Peyer's patch (tissue), 4 donors: ENCODE measurements at regions not wholly inside any gene's neighbourhood (a gene's known extent, or its start where the extent isn't known, plus 50 kb on each side); places are given as distances from the start of the nearest gene placed in this dataset.

ENCODE experiments used
- DNase-seq, 3 donors: peaks; one replicate each; pipeline ENCODE4 v3.0.0-alpha.2; 2017 to 2019
- H3K27ac ChIP-seq, 4 donors: fragments of 200-600 bp; sonication (generic); one replicate each; pipeline ENCODE4 v1.5.1; 2016 to 2019
- H3K27me3 ChIP-seq, 2 donors: fragments of 200-600 bp; sonication (generic); one replicate each; pipeline ENCODE4 v1.5.1; 2019
- H3K36me3 ChIP-seq, 3 donors: fragments of 200-600 bp; sonication (generic); one replicate each; pipeline ENCODE4 v1.5.1; 2016 to 2019
- H3K4me1 ChIP-seq, 4 donors: fragments of 200-600 bp; sonication (generic); one replicate each; pipeline ENCODE4 v1.5.1; 2016 to 2019
- H3K4me3 ChIP-seq, 4 donors: fragments of 200-600 bp; sonication (generic); 1 replicate in 3 of 4; 2 replicates in 1 of 4; pipeline ENCODE4 v1.5.1; 2016 to 2019; ENCODE audit warnings: mild to moderate bottlenecking in 1 of 4
- H3K9me3 ChIP-seq, 4 donors: fragments of 200-600 bp; sonication (generic); one replicate each; pipeline ENCODE4 v1.5.1; 2016 to 2019; ENCODE audit warnings: mild to moderate bottlenecking in 1 of 4
- CTCF ChIP-seq, 6 experiments: fragments of 450-650 bp in 4 of 6; fragments of 200-600 bp in 2 of 6; sonication (generic) in 1 of 6; IDR thresholded peaks; one replicate each; pipeline ENCODE4 v1.5.1; 2017 to 2019; ENCODE audit warnings: antibody characterized with exemption in 6 of 6, mild to moderate bottlenecking in 3 of 6, moderate library complexity in 1 of 6
- POLR2A ChIP-seq, 2 donors: fragments of 450-650 bp; IDR thresholded peaks; one replicate each; pipeline ENCODE4 v1.5.1; 2017; ENCODE audit warnings: antibody characterized with exemption in 2 of 2, mild to moderate bottlenecking in 2 of 2, moderate library complexity in 2 of 2

GRCh38 chr9:7388755-7389154, 410.8 kb downstream of the DMAC1 start:
- Histone ChIP-seq H3K36me3 (no peaks in the 10 kb centered on the region), H3K27ac (no peak overlapping the region), H3K9me3 (no peaks in the 10 kb centered on the region), H3K4me1 (no peaks in the 10 kb centered on the region), H3K4me3 (no peak overlapping the region), H3K27me3 (no peaks in the 10 kb centered on the region)
- DNase-seq, result no peak
- TF ChIP-seq CTCF (IDR thresholded peaks at IDR 0.05), result no peak
- TF ChIP-seq POLR2A (IDR thresholded peaks at IDR 0.05), result no peak

- TF ChIP-seq POLR2A (IDR thresholded peaks at IDR 0.05), result no peak
- DNase-seq, result no peak
- H3K36me3 ChIP-seq, result no peaks in the 10 kb centered on the region
These were observed 411.7 kb downstream of the DMAC1 start for GRCh38 chr9:7387840-7388239.

GRCh38 chr9:7382304-7382703, 417.3 kb downstream of the DMAC1 start:
- no peak for TF ChIP-seq CTCF (IDR thresholded peaks at IDR 0.05)
- TF ChIP-seq POLR2A (IDR thresholded peaks at IDR 0.05), result no peak
- no peak overlapping the region for H3K4me3 ChIP-seq
- H3K9me3 ChIP-seq, result no peaks in the 10 kb centered on the region
- H3K4me1 ChIP-seq, result no peaks in the 10 kb centered on the region
- H3K27me3 ChIP-seq, result no peaks in the 10 kb centered on the region
- no peak for DNase-seq
- no peak overlapping the region for H3K27ac ChIP-seq
- H3K36me3 ChIP-seq, result no peaks in the 10 kb centered on the region

More at GRCh38 chr9:7387840-7388239, 411.7 kb downstream of the DMAC1 start:
- no peaks in the 10 kb centered on the region for H3K4me1 ChIP-seq
- H3K4me3 ChIP-seq, result no peak overlapping the region
- H3K27me3 ChIP-seq, result no peaks in the 10 kb centered on the region
- no peak overlapping the region for H3K27ac ChIP-seq
- H3K9me3 ChIP-seq, result no peaks in the 10 kb centered on the region

GRCh38 chr9:7377489-7377888, 422.1 kb downstream of the DMAC1 start:
- DNase-seq, result no peak
- Histone ChIP-seq H3K9me3 (no peaks in the 10 kb centered on the region), H3K4me3 (no peak overlapping the region), H3K27ac (no peak overlapping the region), H3K4me1 (no peaks in the 10 kb centered on the region), H3K27me3 (no peaks in the 10 kb centered on the region), H3K36me3 (no peaks in the 10 kb centered on the region)
- TF ChIP-seq CTCF (IDR thresholded peaks at IDR 0.05) (no peak), POLR2A (IDR thresholded peaks at IDR 0.05) (no peak)

GRCh38 chr9:7376833-7377232, 422.7 kb downstream of the DMAC1 start:
- H3K4me1 ChIP-seq, result no peaks in the 10 kb centered on the region
- H3K27ac ChIP-seq, result no peak overlapping the region
- H3K36me3 ChIP-seq, result no peaks in the 10 kb centered on the region
- no peak for DNase-seq
- no peaks in the 10 kb centered on the region for H3K27me3 ChIP-seq
- H3K9me3 ChIP-seq, result no peaks in the 10 kb centered on the region
- TF ChIP-seq CTCF (IDR thresholded peaks at IDR 0.05) (no peak), POLR2A (IDR thresholded peaks at IDR 0.05) (no peak)
- no peak overlapping the region for H3K4me3 ChIP-seq

- no peak overlapping the region for H3K27ac ChIP-seq
- no peaks in the 10 kb centered on the region for H3K9me3 ChIP-seq
- no peaks in the 10 kb centered on the region for H3K36me3 ChIP-seq
- H3K4me1 ChIP-seq, result no peaks in the 10 kb centered on the region
- no peak overlapping the region for H3K4me3 ChIP-seq
- TF ChIP-seq CTCF (IDR thresholded peaks at IDR 0.05) (no peak), POLR2A (IDR thresholded peaks at IDR 0.05) (no peak)
- DNase-seq, result no peak
- no peaks in the 10 kb centered on the region for H3K27me3 ChIP-seq
These were observed 423.4 kb downstream of the DMAC1 start for GRCh38 chr9:7376213-7376612.
